Prostate gland (tissue), 2 donors: ENCODE measurements at regions not wholly inside any gene's neighbourhood (a gene's known extent, or its start where the extent isn't known, plus 50 kb on each side); places are given as distances from the start of the nearest gene placed in this dataset.

ENCODE experiments used
- CTCF ChIP-seq, 4 experiments: fragments of 200-600 bp in 2 of 4; fragments of 450-650 bp in 2 of 4; sonication (generic) in 2 of 4; IDR thresholded peaks; 1 replicate in 3 of 4; 2 replicates in 1 of 4; pipeline ENCODE4 v1.5.1; 2016 to 2019; ENCODE audit warnings: antibody characterized with exemption in 4 of 4, mild to moderate bottlenecking in 2 of 4, moderate library complexity in 2 of 4
- POLR2A ChIP-seq: fragments of 450-650 bp; IDR thresholded peaks from one replicate; pipeline ENCODE4 v1.6.1; 2016; ENCODE audit warnings: antibody characterized with exemption, mild to moderate bottlenecking

- TF ChIP-seq CTCF (IDR thresholded peaks at IDR 0.05) (no peak), POLR2A (no peak)
Measured at GRCh38 chr6:14371530-14371929, 254.0 kb downstream of the CD83 start.
